Spleen (tissue), 7 donors: ENCODE measurements at regions not wholly inside any gene's neighbourhood (a gene's known extent, or its start where the extent isn't known, plus 50 kb on each side); places are given as distances from the start of the nearest gene placed in this dataset.

Experiments
- CTCF ChIP-seq, 11 experiments: fragments of 200-600 bp in 7 of 11; fragments of 450-650 bp in 4 of 11; sonication (generic) in 4 of 11; IDR thresholded peaks in 8 of 11; conservative IDR thresholded peaks in 3 of 11; 1 replicate in 7 of 11; 2 replicates in 4 of 11; pipeline versions ENCODE4 v1.4.0 to v1.8.0; 2016 to 2021; ENCODE audit warnings: antibody characterized with exemption in 11 of 11, inconsistent platforms in 4 of 11, mild to moderate bottlenecking in 1 of 11
- POLR2A ChIP-seq, 3 donors: fragments of 450-650 bp; IDR thresholded peaks; one replicate each; pipeline ENCODE4 v1.5.1; 2017; ENCODE audit warnings: antibody characterized with exemption in 3 of 3, mild to moderate bottlenecking in 1 of 3
- POLR2AphosphoS5 ChIP-seq, 3 donors: sonication (generic); formaldehyde crosslinking; IDR thresholded peaks; one replicate each; pipeline ENCODE4 v1.5.1; 2017; ENCODE audit warnings: antibody characterized with exemption in 3 of 3
- donor health status: DM: no; HTN: no; CAD: no; lungs with moderate emphysema.
- donor health status: DM: no; HTN: no; CAD: no.
- donor health status: DM: no; HTN: no; CAD: no.

- no peak for TF ChIP-seq CTCF (IDR thresholded peaks at IDR 0.05 in 8 of 11, conservative IDR thresholded peaks at IDR 0.05 in 3 of 11)
- TF ChIP-seq POLR2AphosphoS5 (IDR thresholded peaks at IDR 0.05) = no peak
- TF ChIP-seq POLR2A (IDR thresholded peaks at IDR 0.05) = no peak
Measured at GRCh38 chr12:32043928-32044549, 62.6 kb upstream of the BICD1 start.
